DMS79 treated with DMSO at 0.1 percent for 48 hours (cell line): ENCODE measurements at regions not wholly inside any gene's neighbourhood (a gene's known extent, or its start where the extent isn't known, plus 50 kb on each side); places are given as distances from the start of the nearest gene placed in this dataset.
"Not testable (repeated sequence)": the region's sequence is repeated elsewhere in the genome, so short reads cannot be mapped to it uniquely, and the experiment has no call there.

Experiments
- DNase-seq: peaks from one replicate; lab custom pipeline; 2025; lab: John Stamatoyannopoulos, UW

DNA sequence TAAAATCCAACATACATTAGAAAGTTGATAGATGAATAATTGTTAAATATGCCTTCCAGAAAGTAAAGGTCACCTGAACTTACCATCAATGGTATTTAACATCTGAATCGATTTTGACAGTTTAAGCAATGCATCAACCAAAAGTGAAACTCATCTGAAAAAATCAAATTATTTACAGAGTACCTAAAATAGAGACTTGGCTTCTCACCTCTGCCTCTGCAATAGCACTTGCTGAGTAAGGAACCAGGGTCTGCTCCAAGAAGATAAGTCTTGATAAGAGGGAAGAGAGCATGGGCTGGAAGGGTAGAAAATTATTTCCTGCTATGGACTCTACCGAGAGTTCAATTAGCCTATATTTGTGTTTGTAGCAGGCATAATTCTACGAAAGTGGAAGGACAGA is 868.3 kb downstream of the STIM2 start:
- no peak for DNase-seq

DNA sequence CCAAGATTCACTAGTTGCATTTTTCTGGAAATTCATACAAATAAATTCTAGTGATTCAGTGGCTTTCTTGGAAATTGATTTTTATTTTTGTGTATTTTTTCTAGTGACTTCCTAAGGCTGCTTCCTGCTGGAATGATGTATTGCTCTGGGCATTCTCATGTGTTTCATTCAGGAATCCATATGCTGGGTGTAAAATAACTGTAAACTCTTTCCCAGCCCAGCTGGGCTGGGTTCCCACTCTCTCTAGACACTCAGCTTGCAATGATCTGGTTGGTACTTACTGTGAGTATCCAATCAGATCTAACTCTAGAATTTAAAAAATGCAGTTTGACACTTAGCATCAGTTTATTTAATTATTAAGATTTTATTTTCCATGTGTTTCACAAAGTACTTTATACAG is 882.2 kb downstream of the STIM2 start:
- DNase-seq: no peak

DNA sequence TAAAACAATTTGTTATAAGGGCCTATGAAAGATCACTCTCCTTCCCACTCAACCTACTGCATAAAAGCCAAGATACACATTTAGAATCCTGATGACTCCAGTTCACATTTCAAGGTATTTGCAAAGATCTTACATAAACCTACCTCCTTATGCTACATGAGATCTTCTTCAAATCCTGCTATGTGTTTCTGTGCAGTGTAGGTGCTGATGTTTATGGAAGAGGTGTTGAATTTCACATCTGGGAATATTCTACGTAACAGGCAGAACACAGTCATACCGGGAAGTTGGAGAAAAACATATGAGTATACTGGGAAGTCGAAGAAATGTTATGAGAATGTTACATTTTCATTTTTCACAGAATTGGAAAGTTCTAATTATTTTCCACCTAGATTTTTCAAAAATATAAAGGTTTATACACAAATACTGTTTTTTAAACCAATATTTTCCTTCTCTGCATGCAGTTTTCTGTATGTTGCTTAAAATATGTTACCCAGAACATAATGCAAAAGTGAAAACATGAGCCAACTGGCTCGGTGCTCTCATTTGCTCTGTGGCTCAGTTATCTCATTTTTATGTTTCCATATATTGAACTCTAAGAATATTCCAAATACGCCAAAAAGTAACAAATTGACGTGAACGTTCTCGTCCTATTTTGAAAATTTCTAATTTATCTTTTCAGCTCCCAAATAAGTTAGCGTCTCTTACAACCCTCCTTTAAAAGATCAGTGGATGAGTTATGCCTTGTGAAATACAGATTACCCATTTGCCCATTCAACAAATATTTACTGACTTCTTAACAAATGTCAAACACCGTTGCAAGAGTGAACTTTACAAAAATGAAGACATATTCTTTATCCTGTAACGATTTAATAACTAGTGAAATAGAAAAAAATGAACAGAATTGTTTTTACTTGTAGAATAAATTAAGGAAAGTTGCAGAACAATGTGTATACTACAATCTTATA is 899.3 kb downstream of the STIM2 start:
- DNase-seq: no peak

DNA sequence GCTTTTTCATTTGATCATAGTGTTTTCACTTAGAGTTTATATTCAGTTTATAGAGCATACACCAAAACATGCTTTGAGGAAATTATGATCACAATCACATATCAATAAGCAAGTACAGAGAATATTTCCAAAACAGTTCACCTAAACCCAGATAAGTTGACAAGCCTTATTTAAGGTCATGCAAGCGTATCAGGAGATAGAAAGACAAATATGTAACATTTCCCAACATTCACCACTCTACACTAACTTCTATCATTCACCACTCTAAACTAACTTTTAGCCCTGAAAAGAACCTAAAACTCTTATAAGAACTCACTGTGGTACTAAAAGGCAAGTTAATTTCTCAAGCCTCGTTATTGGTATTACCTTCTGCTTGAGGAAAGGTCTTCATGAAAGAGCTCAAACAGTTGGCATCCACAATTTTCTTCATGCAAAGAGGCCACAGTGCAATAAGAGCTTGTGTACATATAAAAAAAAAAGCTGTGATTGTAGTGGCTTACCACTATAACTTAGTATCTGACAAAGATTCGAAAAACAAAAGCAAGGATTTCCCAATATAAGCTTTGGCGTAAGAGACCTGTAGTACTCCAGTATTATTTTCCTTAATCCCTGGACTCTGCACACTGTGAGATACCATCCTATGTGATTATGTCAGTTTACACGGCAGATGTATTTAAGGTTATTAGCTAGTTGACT is 903.3 kb downstream of the STIM2 start:
- DNase-seq: no peak

GRCh38 chr4:27764526-27764837 is 903.8 kb downstream of the STIM2 start:
- DNase-seq: no peak

- no peak for DNase-seq
These were observed 910.3 kb downstream of the STIM2 start for GRCh38 chr4:27770895-27771294.

DNA sequence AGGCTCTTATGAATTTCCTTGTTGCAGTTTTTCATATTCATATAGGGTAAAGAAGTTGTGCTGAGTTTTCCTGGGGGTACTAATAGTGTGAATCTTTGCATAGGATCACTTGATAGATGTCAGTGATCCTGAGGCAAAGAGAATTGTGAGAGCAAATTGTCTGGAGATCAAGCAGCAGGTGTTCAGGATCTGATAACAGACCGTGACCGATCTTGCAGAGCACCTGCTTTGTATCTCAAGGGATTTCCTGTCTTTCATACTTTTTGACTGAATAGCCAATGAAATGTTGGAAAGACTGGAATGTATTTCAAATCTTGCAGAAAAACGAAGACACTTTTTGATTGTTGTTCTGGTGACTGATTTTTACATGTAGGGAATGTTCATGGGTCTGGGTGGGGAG is 914.5 kb downstream of the STIM2 start:
- no peak for DNase-seq

GRCh38 chr4:27779827-27780226 is 919.2 kb downstream of the STIM2 start:
- no peak for DNase-seq

DNA sequence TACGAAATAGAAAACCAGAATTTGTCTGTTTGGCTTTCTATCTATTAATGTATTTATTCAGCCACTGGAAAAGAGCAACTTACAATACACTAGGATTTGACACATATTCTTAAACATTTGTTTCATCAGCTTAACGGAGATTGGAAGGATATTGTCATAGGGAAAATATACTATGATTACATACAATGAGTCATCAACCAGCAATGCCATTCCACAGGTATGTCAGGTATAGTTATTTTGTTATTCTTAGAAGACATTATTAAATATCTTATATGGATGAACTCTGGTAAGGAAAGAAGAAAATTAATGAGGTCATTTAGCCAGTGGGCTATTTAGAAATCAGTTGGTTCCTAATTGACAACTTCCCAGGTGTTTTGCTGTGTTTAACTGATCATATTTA is 926.6 kb downstream of the STIM2 start:
- no peak for DNase-seq

DNA sequence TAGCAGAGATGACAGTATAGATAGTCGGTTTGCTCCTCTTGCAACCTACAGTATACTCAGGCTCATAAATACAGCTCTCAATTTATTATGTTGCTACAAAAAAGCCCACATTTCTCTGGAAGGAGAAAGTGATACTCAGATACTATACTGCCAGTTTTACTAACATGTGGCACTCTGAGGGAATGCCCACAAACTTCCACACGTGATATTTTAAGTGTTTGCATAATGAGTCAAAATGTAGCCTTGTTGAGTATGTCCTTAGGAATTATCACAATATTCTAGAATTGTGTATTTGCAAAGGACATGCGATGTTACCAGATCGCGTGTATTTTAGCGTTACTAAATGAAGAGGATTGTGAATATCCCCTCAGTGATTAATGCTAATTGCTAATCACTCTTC is 929.1 kb downstream of the STIM2 start:
- DNase-seq: no peak

GRCh38 chr4:27790911-27791310 is 930.3 kb downstream of the STIM2 start:
- no peak for DNase-seq

- DNase-seq: no peak
These were observed 931.0 kb downstream of the STIM2 start for GRCh38 chr4:27791640-27792039.

GRCh38 chr4:27807207-27807606 is 946.6 kb downstream of the STIM2 start:
- DNase-seq: no peak

DNA sequence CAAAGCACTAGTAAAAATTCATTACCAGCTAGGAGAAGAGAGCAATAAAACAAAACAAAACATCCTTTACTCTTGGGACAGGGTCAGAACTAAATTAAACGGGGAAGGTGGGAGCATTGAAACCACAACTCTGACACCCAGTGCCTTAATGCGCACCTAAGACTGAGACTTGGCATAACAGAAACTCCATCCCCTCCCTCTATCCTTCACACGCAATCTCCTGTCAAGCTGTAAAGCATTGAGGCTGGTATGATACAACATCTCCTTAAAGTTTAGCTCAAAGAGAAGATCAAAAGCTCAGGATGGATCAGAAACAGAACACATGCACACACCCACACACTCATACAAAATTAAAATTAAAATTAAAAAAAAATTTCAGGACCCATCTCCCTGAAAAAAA is 951.3 kb downstream of the STIM2 start:
- no peak for DNase-seq

- not testable (repeated sequence) for DNase-seq
These were observed 952.6 kb downstream of the STIM2 start for GRCh38 chr4:27813226-27813625.

DNA sequence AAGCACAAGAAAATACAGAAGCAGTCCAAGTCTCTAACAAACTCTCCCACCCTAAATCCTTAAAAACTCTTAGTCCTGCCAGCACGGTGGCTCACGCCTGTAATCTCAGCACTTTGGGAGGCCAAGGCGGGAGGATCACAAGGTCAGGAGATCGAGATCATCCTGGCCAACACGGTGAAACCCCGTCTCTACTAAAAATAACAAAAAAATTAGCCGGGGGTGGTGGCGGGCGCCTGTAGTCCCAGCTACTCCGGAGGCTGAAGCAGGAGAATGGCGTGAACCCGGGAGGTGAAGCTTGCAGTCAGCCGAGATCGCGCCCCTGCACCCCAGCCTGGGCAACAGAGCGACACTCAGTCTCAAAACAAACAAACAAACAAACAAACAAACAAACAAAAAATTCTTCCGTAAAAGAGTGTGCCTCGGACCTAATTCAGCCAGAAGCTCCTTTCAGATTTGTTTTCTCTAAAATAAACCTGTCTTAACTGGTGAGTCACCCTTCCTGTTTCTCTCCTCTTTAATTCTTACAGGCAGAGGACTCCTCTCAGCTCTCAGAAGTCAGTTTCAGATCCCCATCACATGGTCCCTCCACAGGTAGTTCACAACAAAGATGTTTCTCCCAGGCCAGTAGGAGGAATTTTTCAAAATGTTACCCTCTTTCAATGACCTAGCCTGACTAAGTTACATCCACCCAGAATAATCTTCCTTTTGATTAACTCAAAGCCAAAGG is 953.2 kb downstream of the STIM2 start:
- DNase-seq: not testable (repeated sequence)

- no peak for DNase-seq
These were observed 958.6 kb downstream of the STIM2 start for GRCh38 chr4:27819246-27819645.

DNA sequence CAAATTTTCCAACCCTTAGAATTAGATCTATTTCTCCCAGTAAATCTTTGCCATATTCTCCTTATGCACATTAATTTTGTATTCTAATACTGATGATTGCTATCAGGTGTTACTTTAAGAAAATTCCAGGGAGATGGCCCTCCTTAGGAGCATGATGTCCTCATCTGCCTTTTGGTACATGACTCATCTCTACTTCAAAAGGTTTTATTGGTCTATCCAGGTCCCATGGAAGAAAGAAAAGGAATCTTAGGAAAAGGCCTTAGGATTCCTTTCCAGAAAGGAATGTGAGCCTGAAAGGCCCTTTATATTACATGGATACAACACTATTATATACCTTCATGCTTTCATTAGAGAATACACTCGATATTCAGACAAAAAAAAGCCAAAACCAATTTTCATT is 968.2 kb downstream of the STIM2 start:
- no peak for DNase-seq

GRCh38 chr4:27830251-27830650 is 969.6 kb downstream of the STIM2 start:
- DNase-seq: no peak

- no peak for DNase-seq
These were observed 975.2 kb downstream of the STIM2 start for GRCh38 chr4:27835851-27836250.

GRCh38 chr4:27836523-27836922 is 975.9 kb downstream of the STIM2 start:
- no peak for DNase-seq

DNA sequence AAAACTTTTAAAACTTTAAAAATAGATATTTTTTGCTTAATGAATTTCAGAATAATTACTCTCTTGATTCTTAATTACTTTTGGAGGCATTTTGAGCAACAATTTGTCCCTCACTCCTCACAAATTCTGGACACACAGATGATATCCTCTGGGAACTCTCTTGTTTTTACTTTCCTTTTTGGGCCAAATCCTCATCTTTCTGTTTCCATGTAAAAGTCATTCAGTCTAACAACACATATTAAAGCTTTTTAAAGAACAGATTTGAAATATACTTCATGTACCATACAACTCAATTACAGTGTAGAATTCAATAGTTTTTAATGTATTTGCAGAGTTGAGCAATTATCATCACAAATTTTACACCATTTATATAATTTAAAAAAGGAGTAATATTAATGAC is 983.1 kb downstream of the STIM2 start:
- no peak for DNase-seq

DNA sequence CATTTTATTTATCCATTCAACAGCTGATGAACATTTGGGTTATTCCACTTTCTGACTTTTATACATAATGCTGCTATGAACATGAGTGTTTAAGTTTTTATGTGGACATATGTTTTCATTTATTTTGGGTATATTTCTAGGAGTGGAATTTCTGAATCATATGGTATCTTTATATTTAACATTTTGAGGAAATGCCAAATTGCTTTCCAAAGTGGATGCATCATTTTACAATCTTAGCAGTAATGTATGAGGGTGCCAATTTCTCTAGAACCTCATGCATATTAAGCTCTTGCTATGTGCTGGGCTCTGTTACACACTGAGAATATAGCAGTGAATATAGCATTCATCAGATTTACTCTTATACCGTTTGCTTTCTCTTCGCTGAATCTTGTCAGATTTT is 983.7 kb downstream of the STIM2 start:
- DNase-seq: no peak
